ENCODE measurements at regions not wholly inside any gene's neighbourhood (a gene's known extent, or its start where the extent isn't known, plus 50 kb on each side); places are given as distances from the start of the nearest gene placed in this dataset.

- TF ChIP-seq POLR2A (IDR thresholded peaks at IDR 0.05), result no peak
- no peak for TF ChIP-seq CTCF (IDR thresholded peaks at IDR 0.05)
- TF ChIP-seq EP300 (IDR thresholded peaks at IDR 0.05), result no peak
Observed at GRCh38 chr20:42003380-42003779, 385.2 kb upstream of the CHD6 start.
